Fibroblast of skin of left biceps (primary cell): ENCODE measurements at regions not wholly inside any gene's neighbourhood (a gene's known extent, or its start where the extent isn't known, plus 50 kb on each side); places are given as distances from the start of the nearest gene placed in this dataset.
"Not testable (repeated sequence)": the region's sequence is repeated elsewhere in the genome, so short reads cannot be mapped to it uniquely, and the experiment has no call there.

Source experiments
- DNase-seq, 2 experiments: peaks; one replicate each; pipeline ENCODE4 v3.0.0-alpha.2; 2013; ENCODE audit warnings: low read depth in 2 of 2

DNA sequence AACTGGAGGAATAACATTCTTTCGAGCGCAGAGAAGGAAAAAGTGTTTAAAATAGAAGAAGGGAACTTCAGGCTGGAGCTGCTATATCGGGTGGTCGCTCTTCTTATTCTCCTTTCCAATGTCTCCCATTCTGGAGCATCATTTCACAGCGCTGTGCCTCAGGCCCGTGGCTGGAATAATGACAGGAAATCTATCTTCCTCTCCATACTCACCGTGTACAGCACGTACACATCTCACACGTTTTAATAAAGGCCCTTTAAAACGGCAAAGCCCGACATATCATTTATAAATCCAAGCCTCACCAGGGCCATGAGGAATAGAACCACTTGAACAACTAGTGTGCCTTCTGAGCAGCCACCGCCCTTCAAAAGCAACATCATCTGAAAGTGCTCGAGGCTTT is 264.4 kb downstream of the TEX29 start:
- no peak for DNase-seq

GRCh38 chr13:111586291-111586690 is 265.8 kb downstream of the TEX29 start:
- no peak for DNase-seq

DNA sequence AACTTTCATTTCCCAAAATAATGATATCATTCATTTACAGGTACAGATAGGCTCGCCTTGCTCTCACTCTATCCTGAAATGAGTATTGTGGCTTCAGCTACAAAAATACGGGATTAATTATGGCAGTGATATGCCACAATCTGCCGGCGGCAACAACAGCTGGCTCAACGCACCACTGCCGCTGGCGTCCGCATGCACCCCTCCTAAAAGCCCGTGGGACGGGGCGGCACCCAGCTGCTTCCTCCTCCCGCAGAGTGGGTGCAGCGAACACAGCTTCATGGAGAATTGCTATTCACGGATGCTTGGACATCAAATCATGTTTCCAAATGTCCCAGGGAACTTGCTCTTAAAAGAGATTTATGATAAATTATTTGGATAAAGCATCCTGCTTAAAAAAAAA is 266.8 kb downstream of the TEX29 start:
- DNase-seq = no peak

GRCh38 chr13:111589321-111589720 is 268.9 kb downstream of the TEX29 start:
- DNase-seq = no peak

DNA sequence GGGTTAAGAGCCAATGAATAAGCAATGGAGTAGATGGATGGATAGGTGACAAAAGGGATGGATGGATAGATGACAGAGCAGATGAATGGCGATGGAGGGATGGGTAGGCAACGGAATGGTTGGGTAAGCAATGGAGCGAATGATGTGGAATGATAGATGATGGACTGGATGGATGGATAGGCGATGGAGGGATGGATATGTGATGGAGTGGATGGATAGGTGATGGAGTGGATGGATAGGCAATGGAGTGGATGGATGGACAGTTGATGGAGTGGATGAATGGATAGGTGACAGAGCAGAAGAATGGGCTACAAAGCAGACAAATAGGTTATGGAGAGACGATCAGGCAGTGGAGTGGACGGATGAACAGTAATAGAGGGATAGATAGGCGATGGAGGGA is 269.6 kb downstream of the TEX29 start:
- no peak for DNase-seq

DNA sequence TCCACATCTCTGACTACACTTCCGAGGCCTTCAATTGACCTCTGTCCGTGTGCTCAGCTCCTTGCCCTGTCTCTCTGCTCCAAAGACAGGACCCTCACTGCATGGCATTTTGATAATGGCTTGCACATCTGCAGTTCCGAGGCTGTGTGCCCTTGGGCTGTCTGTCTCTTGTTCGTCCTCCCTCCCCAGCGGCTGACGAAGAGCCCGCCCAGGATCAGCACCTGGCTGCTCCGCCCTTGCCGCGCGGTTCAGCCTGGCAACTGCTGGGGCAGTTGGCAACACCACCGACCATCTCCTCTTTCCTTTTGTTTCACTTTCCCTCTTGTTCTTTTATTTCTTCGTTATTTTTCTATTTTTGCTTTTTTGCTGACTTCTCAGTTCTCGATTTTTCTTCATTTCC is 270.4 kb downstream of the TEX29 start:
- no peak for DNase-seq

DNA sequence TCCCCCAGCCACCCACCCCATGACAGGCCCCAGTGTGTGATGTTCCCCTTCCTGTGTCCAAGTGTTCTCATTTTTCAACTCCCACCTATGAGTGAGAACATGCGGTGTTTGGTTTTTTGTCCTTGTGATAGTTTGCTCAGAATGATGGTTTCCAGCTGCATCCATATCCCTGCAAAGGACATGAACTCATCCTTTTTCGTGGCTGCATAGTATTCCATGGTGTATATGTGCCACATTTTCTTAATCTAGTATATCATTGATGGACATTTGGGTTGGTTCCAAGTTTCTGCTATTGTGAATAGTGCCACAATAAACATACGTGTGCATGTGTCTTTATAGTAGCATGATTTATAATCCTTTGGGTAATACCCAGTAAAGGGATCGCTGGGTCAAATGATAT is 273.0 kb downstream of the TEX29 start:
- not testable (repeated sequence) for DNase-seq

- DNase-seq = no peak
Measured at GRCh38 chr13:111594606-111595005, 274.2 kb downstream of the TEX29 start.

DNA sequence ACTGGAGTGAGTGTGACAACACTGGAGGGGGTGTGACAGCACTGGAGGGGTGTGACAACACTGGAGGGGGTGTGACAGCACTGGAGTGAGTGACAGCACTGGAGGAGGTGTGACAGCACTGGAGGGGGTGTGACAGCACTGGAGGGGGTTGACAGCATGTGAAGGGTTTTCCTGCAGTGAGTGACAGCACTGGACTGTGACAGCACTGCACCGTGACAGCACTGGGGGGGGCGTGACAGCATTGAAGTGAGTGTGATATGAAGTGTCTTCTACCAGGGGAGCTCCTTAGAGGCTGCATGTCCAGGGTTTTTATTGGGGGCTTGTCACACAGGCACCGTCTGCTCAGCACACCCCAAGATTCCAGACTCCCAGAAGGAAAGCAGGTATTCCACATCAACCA is 274.8 kb downstream of the TEX29 start:
- DNase-seq = no peak

GRCh38 chr13:111595791-111596190 is 275.3 kb downstream of the TEX29 start:
- no peak for DNase-seq

DNA sequence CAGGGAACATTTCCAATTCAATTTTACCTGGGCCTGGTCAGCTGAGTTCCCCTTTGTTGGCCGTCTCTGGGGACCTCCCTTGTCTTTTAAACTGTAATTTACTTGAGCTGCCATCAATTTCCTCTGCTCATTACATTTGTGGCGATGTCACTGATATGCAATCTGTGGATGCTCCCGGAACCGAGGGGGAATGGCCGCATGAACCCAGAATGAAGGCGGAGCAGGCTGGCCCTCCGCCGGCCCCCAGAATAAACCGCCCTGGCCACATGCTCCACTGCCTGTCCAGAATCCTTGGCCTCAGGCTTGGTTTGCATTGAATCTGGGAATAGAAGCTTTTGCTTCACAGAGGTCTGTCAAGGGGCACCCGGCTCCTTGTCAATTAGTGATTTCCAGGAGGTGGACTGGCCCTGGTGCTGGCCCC is 276.8 kb downstream of the TEX29 start:
- no peak for DNase-seq

DNA sequence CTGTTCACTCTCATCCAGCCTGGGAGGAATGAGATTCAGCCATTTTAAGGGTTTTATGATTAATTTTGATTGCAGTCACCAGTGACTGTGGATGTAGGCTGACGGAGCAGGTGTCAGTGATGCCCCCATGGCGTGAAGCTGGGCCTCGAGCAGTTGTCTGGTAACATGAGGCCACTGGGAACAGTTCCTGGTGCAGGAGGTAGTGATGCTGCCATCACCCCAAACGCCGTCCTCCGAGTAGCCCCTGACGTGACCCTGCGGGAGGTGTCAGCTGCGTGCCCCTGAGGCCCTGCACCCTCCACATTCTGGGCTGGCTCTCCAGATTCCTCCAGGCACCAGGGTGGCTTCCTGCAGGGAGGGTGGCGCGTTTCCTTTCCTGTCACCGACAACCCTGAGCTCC is 277.2 kb downstream of the TEX29 start:
- DNase-seq = no peak

DNA sequence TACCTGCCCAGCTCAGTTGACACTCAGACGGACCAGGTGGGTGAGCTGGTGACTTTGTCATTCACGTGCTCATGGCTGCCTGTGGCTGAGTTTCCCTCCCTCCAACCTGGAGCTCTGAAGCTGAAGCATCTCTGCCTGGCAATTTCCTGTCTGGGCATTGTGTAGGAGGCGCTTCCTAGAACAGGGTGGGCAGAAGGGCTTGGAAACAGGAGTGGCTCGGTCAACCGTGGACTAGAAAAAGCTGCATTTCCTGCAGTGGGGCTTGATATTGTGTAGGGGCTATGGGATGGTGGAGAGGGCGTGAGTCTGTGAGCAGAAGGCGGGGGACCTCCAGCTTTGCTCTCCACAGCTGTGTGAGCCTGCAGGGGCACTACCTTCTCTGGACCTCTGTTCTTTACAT is 278.3 kb downstream of the TEX29 start:
- DNase-seq = no peak

DNA sequence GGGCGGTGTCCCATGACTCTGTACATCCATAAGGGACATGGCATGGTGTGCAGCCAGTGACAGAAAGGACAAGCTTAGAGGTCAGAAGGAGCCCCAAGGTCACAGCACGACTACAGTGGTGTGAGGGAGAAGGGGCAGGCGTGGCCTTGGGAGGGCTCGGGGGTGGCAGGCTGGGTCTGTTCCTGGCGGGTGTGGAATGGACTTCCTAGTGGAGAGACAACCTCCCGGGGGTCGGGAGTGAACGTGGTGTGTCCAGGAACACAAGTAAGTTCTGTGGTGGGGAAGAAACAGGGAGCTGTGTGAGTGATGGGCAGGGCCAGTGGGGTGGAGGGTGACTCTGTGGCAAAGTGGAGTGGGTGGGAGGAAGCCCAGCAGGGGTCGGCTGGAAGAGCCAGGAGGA is 279.3 kb downstream of the TEX29 start:
- DNase-seq = no peak

GRCh38 chr13:111602874-111603273 is 282.4 kb downstream of the TEX29 start:
- DNase-seq = no peak

DNA sequence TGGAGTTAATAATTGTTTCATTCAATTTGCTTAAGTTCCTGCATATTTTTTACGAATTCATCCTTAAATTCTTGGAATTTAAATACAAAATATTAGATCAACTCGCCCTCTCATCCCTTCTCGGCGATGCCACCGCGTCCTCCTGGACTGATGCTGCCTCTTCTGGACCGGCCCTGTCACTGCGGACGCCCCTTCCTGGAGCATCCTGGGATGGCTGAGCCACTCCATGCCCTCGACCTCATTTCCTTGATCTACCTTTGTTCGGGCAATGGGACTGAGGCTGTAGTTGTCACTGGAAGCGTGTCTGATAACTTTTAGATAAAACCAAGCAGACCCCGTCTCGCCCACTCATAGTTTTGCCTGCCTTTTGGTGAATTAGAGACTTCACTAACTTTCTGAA is 283.7 kb downstream of the TEX29 start:
- no peak for DNase-seq

GRCh38 chr13:111608556-111608955 is 288.1 kb downstream of the TEX29 start:
- DNase-seq = no peak

DNA sequence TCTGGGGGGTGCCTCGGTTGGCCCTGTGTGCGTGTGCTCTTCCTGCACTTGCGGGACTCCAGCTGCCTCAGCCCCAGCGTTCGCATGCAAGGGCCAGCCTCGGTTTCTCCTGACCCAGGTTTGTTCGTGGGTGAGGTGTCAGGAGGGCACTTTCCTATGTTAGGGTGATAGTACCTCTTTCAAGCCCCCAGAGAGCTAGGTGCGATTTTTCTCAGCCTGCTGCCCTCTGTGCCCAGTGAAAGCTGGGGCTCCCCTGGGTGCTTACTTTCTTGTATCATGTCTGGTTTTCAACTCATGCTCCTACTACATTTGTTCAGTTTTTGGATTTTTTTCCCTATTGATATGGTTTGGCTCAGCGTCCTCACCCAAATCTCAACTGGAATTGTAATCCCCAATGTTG is 289.2 kb downstream of the TEX29 start:
- no peak for DNase-seq

GRCh38 chr13:111610081-111610480 is 289.6 kb downstream of the TEX29 start:
- no peak for DNase-seq

DNA sequence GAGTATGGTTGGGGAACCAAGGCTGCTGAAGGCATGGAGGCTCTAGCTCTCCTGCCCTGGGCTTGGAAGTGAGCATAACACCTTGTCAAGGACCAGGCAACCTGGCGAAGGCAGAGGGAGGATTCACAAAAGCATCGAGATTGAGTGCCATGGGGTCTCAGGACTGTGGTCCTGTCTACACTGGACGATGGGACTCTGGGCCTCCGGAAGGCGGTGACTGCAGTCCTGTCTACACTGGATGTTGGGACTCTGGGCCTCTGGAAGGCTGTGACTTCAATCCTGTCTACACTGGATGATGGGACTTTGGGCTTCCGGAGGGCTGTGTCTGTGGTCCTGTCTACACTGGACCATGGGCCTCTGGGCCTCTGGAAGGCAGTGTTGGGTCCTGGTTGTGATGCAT is 290.4 kb downstream of the TEX29 start:
- DNase-seq = no peak

- DNase-seq = no peak
Measured at GRCh38 chr13:111611651-111612050, 291.2 kb downstream of the TEX29 start.

GRCh38 chr13:111612886-111613285 is 292.4 kb downstream of the TEX29 start:
- DNase-seq = no peak

- DNase-seq = no peak
Measured at GRCh38 chr13:111614009-111614408, 293.6 kb downstream of the TEX29 start.

- DNase-seq = no peak
Measured at GRCh38 chr13:111614613-111615012, 294.2 kb downstream of the TEX29 start.

DNA sequence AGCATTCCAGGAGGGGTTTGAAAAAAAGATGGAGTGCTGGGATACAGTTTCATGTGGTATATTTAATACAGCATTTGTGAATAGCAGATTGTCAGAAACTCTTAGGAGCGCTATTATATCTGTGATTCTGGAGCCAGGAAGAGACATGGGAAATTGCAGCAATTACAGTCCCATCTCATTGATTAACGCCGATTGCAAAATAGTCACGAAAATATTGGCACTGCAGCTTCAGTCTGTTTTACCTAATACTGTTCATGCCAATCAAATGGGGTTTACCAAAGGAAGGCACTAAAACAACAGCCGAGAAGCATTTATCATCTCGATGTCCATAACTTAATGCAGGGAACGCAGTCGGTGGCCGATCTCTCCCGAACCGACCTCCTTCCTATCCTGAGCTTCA is 295.8 kb downstream of the TEX29 start:
- DNase-seq = no peak
